Activated CD4-positive, CD25-positive, alpha-beta regulatory T cell treated with anti-CD3 and anti-CD28 coated beads, Interleukin-2, amount 50 U/mL, for 24 hours (primary cell): ENCODE measurements at regions not wholly inside any gene's neighbourhood (a gene's known extent, or its start where the extent isn't known, plus 50 kb on each side); places are given as distances from the start of the nearest gene placed in this dataset.
A peak's percentile ranks its signal among the peaks of the same experiment; 100 is the strongest.

ENCODE experiments used
- ATAC-seq, 2 donors: fragments of 150-1000 bp; cut with Tn5 transposase; one replicate each; pipeline ENCODE4 v1.10.0; 2021; ENCODE audit warnings: mild to moderate bottlenecking in 1 of 2, moderate library complexity in 1 of 2

DNA sequence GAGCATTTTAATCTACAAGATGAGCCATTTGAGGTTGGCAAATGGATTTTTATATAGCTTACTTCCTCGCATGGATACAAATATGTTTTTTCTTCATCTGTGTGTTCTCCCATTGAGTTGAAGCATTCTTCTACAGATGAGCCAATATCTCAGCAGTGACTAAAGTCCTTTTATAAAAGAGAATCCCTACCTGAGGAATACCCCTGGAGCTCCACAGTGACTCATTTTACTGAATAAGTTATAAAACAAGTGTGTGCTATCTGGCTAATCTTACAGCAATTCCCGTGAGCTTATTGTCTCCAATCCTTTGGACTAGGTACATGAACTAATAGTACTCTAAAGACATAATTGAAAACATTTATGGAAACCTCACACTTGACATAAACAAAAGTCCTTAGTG is 354.2 kb upstream of the BCHE start:
- ATAC-seq, result no peak

DNA sequence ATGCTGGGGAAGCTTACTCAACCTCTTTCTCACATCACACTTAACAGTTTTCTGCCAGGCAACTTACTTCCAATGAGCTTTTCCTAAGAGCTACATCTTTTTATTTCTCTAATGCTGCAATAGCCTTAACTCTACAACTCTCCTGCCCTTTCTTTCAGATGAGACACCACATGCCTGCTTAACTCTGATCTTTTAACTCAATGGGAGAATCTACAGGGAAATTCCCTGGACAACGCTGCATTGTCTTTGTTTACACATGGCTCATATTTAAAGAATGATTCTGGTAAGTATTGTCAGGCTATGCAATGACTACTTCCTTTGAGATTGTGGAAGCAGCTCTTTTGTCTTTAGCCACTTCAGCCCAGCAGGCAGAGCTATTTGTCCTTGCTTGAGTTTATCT is 353.1 kb upstream of the BCHE start:
- no peak for ATAC-seq

DNA sequence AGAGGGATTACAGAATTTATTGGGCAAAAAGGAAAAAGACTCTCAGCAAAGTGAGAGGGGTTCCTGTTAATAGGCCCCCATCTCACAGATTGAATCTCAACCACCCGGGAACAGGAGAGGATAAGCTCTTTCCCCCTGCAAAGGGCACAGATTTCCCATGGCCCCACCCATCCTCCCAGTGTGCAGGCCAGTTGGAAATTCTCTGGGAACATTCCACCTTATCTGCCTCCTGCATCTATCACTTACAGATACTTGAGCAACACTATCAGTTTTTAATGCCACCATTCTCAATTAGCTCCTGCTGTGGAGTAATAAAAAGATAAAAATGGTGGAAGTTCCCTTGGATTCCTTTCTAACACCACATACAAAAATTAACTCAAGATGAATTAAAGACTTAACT is 350.0 kb upstream of the BCHE start:
- no peak for ATAC-seq

DNA sequence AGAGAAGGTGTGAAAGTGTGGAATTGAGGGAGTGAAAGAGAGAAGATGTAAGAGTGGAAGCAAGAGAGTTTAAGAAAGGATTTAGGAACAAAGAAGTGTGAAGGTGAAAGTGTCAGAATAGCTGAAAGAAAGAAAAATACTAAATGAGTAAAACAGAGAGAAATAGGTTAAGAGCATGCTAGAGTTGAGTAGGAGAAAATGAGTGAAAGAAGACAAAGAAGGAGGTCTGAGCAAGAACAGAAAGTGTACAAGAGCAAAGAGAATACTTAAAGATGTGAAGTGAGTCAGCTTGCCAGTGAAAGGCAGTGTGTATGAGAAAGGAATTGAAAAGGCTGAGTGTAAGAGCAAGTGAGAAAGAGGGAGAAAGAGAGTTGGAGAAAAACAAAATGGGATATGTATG is 348.8 kb upstream of the BCHE start:
- no peak for ATAC-seq

DNA sequence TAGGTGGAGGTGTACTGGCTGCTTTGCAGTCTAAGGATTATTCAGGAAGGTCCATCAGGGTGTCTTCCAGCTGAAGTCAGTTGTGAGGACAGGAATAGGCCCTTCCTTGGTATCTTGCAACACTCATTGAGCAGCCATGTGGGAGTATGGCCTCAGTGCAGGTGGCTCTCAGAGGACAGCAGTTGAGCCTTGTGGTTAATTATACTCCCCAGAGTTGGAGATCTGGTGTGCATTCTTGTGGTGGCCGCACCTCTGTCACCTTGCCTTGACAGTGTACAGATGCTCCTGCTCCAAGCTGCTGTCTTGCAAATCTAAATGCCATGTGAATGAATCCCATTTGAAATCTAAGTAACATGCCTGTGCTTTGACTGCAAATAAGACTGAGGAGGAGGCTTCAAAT is 339.9 kb upstream of the BCHE start:
- no peak for ATAC-seq

DNA sequence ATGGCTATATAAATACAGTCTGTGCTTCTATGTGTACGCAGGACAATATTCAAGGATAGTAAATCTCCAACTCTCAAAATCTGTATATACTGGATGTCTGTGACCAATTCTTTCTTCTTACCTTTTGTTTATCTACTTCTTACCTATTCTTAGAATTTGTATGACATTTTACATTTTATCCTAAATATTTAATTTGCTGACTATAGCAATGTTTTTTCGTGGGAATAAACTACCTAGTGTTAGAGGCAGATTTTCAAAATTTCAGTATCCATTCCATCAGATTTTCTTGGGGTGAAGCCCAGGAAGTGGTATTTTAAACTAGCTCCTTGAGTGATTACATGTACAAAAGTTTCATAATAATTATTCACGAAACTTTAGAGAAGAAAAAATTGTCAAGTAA is 334.5 kb upstream of the BCHE start:
- ATAC-seq, result no peak

DNA sequence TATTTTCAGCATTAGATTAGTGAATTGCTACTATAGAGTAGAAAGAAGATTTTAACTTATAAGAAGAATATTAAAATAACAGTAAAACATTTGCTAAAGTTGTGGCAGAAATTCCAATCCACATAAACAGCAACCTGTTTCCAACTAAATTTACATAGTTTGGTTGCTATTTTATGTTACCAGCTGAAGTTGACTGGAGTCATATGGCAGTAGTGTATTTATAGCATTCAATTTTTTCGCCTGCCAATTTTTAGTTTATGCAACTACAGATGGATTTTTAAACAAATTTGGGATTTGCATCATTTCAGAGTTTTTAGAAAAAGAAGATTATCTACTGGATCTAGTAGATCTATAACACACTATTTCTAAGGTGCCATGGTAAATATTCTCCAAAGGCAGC is 332.5 kb upstream of the BCHE start:
- ATAC-seq, result no peak

DNA sequence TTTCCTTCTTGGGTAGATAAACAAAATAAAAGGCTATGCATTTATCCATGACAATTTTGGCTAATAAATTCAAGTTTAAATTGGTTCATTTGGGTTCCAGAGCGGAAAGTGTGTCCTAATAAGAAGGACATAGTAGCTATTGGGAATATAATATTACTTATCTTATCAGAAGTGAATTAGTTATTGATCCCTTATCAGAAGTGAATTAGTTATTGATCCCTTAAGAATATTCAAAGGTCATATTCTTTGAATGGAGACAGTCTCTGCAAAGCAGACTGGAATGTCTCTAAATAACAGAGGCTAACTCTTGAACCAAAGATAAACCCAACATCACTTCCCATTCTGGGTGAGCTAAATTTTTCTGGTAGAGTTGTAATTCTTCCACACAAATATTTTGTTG is 290.7 kb upstream of the BCHE start:
- no peak for ATAC-seq

DNA sequence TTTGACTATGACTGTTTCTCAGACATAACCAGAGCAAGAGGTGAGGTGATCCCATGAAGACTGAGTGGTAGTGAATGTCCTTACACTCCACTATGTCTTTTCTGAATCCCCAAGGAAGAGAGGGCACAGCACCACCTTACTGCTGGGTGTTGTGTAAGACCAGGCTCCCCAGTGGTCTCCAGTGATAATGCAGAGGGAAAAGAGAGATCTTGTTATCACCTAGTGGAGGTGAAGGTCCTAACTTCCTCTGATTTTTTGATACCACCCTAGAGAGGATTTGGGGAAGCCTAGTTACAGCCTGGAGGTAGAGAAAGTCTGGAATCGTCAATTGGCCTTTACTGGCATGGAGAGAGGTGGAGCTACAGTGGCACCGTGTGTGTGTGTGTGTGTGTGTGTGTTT is 288.0 kb upstream of the BCHE start:
- ATAC-seq, result no peak

DNA sequence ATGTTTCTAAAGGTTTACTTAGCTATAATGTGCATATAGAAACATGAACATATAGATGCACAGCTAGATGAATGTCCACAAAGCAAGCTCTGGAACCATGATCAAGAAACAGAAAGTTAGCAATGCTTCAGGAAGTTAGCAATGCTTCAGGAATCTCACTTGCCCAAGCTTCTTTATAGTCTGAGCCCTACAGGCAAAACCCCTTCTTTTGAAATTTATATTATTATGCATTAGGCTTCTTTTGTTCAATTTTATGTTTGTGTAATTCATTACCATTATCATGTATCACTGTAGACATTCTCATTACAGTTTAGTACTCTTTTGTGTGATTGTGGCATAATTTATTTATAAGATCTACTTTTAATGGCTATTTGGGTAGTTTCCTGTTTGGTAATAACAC is 286.4 kb upstream of the BCHE start:
- no peak for ATAC-seq

DNA sequence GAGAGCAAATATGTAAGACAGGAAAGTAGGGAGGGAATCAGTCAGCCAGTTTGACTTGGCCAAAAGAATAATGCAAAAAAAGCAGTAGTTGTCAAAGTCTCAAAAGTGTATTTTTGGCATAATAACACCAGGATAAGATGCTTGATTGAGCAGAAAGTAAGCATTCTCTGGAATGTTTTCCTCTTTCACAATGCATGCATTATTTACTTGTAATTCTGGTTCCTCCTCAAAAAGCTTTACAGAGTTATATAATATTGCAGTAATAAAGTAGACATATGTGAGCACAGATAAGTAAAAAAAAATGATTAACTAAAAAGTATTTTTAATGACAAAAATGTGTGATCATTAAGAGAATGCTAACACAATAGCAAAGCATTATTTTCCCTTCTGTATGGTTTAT is 285.9 kb upstream of the BCHE start:
- ATAC-seq, result no peak

DNA sequence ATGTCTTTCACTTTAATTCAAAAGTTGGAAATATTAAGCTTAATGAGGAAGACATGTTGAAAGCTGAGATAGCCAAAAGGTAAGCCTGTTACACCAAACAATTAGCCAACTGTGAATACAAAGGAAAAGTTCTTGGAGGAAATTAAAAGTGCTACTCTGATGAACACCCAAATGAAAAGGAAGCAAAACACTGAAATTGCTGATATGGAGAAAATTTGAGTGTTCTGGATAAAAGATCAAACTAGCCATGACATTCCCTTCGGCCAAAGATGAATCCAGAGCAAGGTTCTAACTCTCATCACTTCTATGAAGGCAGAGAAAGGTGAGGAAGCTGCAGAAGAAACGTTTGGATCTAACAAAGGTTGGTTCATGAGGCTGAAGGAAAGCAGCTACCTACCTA is 280.8 kb upstream of the BCHE start:
- no peak for ATAC-seq

DNA sequence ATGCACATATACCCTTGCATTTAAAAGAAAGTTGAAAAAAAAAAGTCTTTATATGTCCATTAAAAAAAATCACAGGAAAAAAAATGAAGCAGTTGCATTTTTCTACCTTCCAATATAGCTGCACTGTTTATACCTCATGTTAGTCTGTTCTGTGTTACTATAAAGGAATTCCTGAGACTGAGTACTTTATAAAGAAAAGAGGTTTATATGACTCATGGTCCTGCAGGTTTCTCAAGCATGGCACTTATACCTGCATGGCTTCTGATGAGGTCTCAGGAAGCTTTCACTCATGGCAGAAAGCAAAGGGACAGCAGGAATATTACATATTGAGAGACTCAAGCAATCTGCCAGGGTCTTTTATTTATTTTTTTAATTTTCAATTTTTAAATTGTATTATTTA is 277.2 kb upstream of the BCHE start:
- ATAC-seq, result no peak

DNA sequence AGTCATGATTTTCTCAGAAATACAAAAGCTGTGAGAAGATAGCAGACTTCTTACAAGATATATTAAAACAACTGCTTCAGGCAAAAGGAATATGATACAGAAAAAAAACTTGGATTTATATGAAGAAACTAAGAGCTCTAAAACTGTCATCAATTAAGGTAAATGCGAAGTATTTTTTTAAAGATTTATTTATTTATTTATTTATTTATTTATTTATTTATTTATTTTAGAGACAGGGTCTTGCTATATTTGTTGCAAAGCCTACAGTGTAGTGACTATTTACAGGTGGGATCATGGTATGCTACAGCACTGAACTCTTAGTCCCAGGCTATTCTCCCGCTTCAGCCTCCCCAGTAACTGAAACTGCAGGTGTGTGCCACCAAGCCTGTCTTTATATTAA is 274.3 kb upstream of the BCHE start:
- no peak for ATAC-seq

DNA sequence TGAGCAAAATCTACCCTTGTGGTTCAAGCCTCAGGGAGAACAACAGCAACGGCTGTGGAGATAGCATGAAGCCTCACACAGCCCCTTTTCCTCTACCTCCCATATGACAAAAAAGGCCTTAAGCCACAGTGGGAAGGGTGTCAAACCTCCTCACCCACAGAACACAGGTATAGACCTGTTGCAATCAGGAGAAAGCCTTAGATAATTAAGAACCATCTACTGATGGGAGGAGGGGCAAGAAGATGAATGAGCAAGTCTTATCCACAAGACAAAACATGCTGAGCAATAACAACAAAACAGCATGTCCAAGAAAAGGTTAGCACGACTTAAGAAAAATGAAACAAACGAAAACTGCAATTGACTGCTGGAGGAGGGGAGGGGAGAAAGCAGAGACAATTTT is 272.9 kb upstream of the BCHE start:
- ATAC-seq, result no peak

DNA sequence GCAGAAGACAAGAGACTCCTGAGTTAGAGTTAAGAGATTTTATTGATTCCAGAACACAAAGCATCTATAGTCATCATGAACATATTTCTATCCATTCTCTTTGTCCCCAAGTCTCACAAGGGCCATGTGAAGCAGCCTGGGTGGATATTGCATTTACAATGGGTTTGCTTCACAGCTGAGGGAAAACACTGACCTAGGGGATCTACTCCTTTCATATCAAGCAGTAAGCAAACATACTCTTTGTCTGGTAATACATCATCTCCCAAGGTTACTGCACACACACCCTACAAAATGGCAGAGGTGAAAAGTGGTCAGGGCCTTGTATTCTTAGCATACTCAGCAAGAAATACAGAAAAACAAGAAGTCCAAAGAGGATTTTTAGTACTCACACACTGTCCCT is 267.7 kb upstream of the BCHE start:
- no peak for ATAC-seq

DNA sequence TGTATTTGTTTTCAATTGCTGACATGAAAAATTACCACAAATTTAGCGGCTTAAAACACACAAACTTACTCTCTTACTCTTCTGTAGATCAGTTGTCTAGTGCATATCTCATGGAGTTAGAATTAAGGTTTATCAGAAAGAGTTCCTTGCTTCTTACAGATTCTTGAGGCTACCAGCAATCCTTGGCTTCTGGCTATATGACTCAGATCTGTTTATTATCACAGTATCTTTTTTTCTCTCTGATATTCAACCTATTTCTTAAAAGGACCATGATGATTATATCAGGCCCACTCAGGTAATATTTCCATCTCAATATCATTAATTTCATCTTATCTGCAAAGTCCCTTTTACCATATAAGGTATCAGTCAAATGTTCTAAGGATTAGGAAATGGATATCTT is 263.5 kb upstream of the BCHE start:
- no peak for ATAC-seq

DNA sequence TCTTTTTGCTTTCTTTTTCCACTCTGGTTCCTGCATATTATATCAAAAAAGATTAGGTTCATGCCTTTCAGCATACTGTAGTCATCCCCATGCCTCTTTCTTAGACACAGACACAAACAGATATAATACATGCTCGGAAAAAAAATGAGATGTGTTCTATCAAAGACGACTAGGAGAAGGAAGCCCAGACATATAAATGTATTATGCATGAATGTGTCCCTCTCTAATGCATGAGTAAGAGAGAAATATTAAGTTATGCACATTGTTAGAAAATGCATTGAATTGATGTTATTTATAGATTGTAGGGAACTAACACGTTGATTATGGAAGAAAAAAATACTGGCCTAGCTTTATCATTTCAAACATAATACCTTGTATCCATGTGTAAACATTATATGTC is 252.4 kb upstream of the BCHE start:
- no peak for ATAC-seq

DNA sequence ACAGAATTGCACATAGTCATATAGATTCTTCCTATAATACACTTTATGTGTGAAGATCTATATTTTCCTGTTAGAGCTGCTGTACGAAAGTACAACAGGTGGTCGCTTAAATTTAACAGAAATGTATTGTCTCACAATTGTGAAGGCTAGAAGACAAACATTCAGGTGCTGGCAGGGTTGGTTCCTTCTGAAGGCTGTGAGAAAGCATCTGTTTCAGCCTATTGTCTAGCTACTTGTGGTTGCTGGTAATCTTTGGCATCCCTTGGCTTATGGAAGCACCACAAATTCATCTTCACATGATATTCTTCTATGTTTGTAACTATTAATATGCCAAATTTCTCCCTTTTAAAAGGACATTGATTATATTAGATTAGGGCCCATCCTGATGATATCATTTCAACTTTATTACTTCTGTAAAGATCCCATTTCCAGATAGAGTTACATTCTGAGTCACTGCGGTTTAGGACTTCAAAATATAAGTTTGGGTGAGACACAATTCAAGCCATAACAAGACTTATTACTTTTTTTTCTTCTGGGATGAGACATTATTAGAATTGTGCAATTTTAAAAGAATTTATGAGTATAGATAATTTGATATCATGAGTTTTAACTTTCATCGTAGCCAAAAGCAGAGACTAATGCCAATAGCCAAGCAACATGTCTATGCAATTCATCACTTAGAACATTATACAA is 248.1 kb upstream of the BCHE start:
- ATAC-seq, result no peak

DNA sequence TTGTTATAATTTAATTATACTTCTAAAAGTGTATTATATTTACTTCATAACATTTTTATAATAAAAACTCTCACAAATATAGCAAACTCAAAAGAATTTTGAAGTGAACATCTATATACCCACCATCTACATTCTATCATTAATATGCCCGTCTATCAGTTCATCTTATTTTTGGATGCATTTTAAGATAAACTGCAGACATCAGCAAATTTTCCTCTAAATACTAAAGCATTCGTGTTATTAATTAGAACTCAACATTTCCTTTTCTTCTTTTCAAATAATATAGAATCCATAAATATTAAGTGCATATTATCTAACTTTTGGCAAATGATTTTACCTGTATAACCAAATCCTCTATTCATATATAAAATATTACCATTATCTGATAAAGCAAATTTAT is 242.9 kb upstream of the BCHE start:
- ATAC-seq, result no peak

DNA sequence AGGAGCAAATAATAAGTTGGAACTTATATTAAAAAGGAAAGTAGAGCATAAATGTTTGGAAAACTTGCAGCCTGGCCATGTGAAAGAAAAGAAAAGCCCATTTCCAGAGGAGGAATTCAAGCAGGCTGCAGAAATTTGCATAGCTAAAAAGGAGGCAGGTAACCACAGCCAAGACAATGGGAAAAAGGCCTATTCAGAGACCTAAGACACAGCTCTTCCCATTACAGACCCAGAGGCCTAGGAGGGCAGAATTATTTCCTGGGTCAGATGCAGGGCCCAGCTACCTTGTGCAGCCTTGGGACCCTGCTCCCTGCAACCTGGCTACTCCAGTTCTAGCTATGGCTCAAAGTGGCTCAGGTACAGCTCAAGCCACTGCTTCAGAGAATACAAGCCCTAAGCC is 234.6 kb upstream of the BCHE start:
- ATAC-seq, result no peak

DNA sequence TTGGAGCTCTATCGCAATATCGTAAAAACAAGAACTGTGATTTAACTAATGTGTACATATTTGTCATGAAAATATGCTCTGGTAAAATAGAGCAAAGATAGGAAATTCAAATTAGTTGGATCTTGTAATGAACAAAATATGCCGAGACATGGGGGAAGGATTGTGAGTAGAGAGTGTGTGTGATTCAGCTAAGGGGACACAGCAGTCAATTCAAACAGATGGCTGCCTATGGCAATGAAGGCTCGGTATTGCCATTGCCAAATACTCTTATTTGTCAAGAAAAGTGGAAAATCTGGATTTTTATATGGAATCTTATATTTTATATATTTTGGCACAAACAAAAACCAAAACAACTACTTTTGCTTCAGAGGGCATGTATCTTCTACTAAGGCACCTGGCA is 227.3 kb upstream of the BCHE start:
- ATAC-seq, result no peak

DNA sequence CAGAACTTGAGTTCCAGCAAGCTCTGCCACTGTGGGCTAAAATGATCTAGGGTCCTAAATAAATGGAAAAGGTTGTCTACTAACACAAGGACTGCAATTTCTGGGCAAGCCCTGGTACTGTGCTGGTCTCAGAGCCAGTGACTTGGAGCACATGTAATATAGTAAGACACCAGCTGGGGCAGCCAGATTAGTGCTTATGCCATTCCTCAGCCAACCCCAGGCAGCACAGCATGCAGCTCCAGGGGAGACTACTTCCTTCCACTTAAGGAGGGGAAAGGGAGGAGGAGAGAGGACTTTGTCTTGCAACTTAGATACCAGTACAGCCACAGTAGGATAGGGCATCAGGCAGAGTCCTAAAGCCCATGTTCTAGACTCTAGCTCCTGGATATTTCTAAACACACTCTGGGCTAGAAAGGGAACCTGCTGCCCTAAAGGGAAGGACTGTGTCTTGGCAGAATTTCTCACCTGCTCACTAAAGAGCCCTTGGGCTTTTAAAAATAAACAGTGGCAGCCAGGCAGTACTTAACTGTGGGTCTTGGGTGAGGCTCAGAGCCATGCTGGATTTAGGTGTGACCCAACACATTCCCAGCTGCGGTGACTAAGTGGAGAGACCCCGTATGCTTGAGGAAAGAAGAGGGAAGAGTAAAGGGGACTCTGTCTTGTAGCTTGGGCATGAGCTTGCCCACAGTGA is 223.7 kb upstream of the BCHE start:
- ATAC-seq, result no peak

DNA sequence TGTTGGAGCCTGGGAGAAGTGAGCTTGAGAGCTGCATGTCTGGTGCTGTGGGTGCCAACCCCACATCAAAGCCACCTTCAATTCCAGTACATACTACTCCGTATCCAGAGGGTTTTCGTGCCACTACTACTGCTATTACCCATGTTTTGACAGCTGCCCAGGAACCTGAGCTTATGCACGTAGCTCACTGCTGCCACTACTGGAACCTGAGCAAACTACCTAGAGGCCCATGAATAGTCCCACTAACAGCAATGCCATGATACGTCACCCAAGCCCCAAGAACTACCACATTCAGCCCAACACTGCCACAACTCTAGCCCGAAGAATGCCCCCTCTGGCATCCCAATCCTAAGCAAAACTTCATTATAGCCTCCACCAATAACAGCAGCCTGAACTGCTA is 215.2 kb upstream of the BCHE start:
- no peak for ATAC-seq

DNA sequence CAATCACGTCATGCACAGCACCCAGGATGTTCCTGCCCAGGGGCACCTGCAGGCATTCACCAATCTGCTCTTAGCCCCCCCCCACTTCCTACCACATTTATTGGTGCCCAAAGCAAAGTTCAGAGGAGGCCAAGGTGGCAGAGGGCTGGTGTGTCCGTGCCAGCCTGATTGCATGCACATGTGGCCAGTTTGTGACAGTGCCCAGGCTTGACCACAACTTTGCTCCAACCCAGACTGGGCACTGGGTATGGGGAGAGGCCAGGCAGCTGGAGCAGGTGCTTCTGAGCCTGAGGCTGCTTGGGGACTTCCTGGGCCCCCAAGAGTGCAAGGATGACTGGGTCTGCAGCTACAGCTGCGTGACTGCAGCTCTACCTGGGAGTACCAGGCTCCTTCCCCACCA is 192.3 kb upstream of the BCHE start:
- peak in 1 of 2 donors; percentile 13 for ATAC-seq
